Stomach (tissue), 4 donors: ENCODE measurements at regions not wholly inside any gene's neighbourhood (a gene's known extent, or its start where the extent isn't known, plus 50 kb on each side); places are given as distances from the start of the nearest gene placed in this dataset.

Experiments
- POLR2A ChIP-seq, 4 donors: fragments of 450-650 bp; IDR thresholded peaks; one replicate each; pipeline ENCODE4 v1.6.1; 2016; ENCODE audit warnings: antibody characterized with exemption in 4 of 4, control low read depth in 2 of 4, mild to moderate bottlenecking in 1 of 4, moderate library complexity in 1 of 4
- POLR2AphosphoS5 ChIP-seq, 3 donors: sonication (generic); formaldehyde crosslinking; IDR thresholded peaks; one replicate each; pipeline ENCODE4 v1.6.1; 2016; ENCODE audit warnings: antibody characterized with exemption in 3 of 3

DNA sequence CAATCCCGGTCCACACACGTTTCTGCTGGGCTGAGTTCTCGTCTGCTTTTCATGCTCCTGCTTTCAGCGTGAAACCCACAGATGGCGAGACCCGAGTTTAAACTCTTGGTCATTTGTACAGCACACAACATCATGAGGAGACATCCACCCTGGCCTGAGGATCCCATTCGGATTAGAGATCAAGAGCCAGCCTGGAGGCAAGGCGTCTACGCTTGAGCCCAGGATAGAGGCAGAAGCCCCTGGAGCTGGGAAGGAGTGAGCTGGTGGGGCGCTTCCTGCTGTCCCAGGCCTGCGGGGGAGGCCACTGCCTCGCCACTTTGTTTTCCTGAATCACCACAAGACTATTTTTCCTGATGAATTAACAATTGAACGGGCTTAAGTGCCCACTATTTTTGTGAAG is 281.9 kb upstream of the IRX4 start:
- TF ChIP-seq POLR2A (IDR thresholded peaks at IDR 0.05) (no peak), POLR2AphosphoS5 (IDR thresholded peaks at IDR 0.05) (no peak)
